HepG2 (cell line): ENCODE measurements at regions not wholly inside any gene's neighbourhood (a gene's known extent, or its start where the extent isn't known, plus 50 kb on each side); places are given as distances from the start of the nearest gene placed in this dataset.

Source experiments
- E2F5 ChIP-seq: sonication (generic); formaldehyde crosslinking; conservative IDR thresholded peaks from 2 replicates; pipeline ENCODE4 v1.4.0; 2020; ENCODE audit warnings: missing genetic modification reagents
- ELF4 ChIP-seq: sonication (generic); formaldehyde crosslinking; IDR thresholded peaks from 2 replicates; pipeline ENCODE4 v1.5.0; 2020; ENCODE audit warnings: missing genetic modification reagents, mild to moderate bottlenecking, moderate library complexity, borderline replicate concordance
- ETS1 ChIP-seq: sonication (generic); formaldehyde crosslinking; IDR thresholded peaks from 2 replicates; pipeline ENCODE4 v1.4.0; 2020; ENCODE audit warnings: missing genetic modification reagents
- NBN ChIP-seq: fragments of 450-650 bp; conservative IDR thresholded peaks from 2 replicates; pipeline ENCODE4 v1.6.1; 2017

- TF ChIP-seq ETS1 (CRISPR knock-in tag) (no peak), ELF4 (CRISPR knock-in tag) (no peak), E2F5 (CRISPR knock-in tag) (no peak), NBN (no peak)
These were observed 53.7 kb upstream of the CTNNA1 start for GRCh38 chr5:138699482-138699881.
